Keratinocyte (primary cell): ENCODE measurements at regions not wholly inside any gene's neighbourhood (a gene's known extent, or its start where the extent isn't known, plus 50 kb on each side); places are given as distances from the start of the nearest gene placed in this dataset.

ENCODE experiments used
- DNase-seq: peaks from one replicate; pipeline ENCODE4 v3.0.0-alpha.2; 2011; ENCODE audit warnings: low read depth, missing footprints, low spot score
- FAIRE-seq: peaks from 2 replicates; lab custom pipeline; 2011; peaks lifted over from hg19 to GRCh38; lab: Jason Lieb, UNC
- H2AFZ ChIP-seq: 2 replicates; pipeline ENCODE4 v1.6.0; 2012; ENCODE audit warnings: low read length, control low read depth, inconsistent platforms; ENCODE audit not compliant: control insufficient read depth
- H3K27ac ChIP-seq: 2 replicates; pipeline ENCODE4 v1.5.1; 2011; ENCODE audit warnings: low read length; ENCODE audit not compliant: control insufficient read depth, insufficient read depth
- H3K27me3 ChIP-seq: 3 replicates; pipeline ENCODE4 v1.6.0; 2011; ENCODE audit warnings: low read length; ENCODE audit not compliant: control insufficient read depth, insufficient read depth; ENCODE audit errors: extremely low read depth
- H3K36me3 ChIP-seq, 2 experiments: 2 replicates in 1 of 2; 3 replicates in 1 of 2; pipeline ENCODE4 v1.5.1; 2011; ENCODE audit warnings: low read length in 2 of 2, mild to moderate bottlenecking in 1 of 2; ENCODE audit not compliant: control insufficient read depth in 2 of 2, insufficient read depth in 2 of 2; ENCODE audit errors: extremely low read depth in 1 of 2
- H3K4me1 ChIP-seq: 3 replicates; pipeline ENCODE4 v1.5.1; 2011; ENCODE audit warnings: low read length; ENCODE audit not compliant: control insufficient read depth, insufficient read depth; ENCODE audit errors: extremely low read depth
- H3K4me2 ChIP-seq: 3 replicates; pipeline ENCODE4 v1.6.0; 2011; ENCODE audit warnings: low read depth, low read length; ENCODE audit not compliant: control insufficient read depth, insufficient read depth; ENCODE audit errors: extremely low read depth
- H3K4me3 ChIP-seq, 3 experiments: fragments of 200-600 bp in 1 of 3; sonication (generic) in 1 of 3; 2 replicates in 2 of 3; 3 replicates in 1 of 3; pipeline ENCODE4 v1.5.1; 2011 to 2016; ENCODE audit warnings: low read length in 3 of 3, mild to moderate bottlenecking in 3 of 3, control low read depth in 2 of 3, inconsistent platforms in 1 of 3, low read depth in 1 of 3, mixed read lengths in 1 of 3, mixed run types in 1 of 3, moderate library complexity in 1 of 3; ENCODE audit not compliant: control insufficient read depth in 2 of 3, insufficient read depth in 2 of 3; ENCODE audit errors: extremely low read depth in 1 of 3
- H3K79me2 ChIP-seq: 2 replicates; pipeline ENCODE4 v1.6.0; 2012; ENCODE audit warnings: low read length; ENCODE audit not compliant: control insufficient read depth, insufficient read depth
- H3K9ac ChIP-seq: 3 replicates; pipeline ENCODE4 v1.6.0; 2011; ENCODE audit warnings: low read length; ENCODE audit not compliant: control insufficient read depth, insufficient read depth; ENCODE audit errors: extremely low read depth
- H3K9me1 ChIP-seq: 3 replicates; pipeline ENCODE4 v1.6.0; 2011; ENCODE audit warnings: low read length; ENCODE audit not compliant: control insufficient read depth, insufficient read depth; ENCODE audit errors: extremely low read depth
- H3K9me3 ChIP-seq: 2 replicates; pipeline ENCODE4 v1.5.1; 2012; ENCODE audit warnings: low read depth, low read length; ENCODE audit not compliant: control insufficient read depth
- H4K20me1 ChIP-seq: 3 replicates; pipeline ENCODE4 v1.6.0; 2011; ENCODE audit warnings: low read length; ENCODE audit not compliant: control insufficient read depth, insufficient read depth; ENCODE audit errors: extremely low read depth
- EZH2 ChIP-seq: IDR thresholded peaks from one replicate; pipeline ENCODE4 v1.6.1; 2012; ENCODE audit warnings: inconsistent platforms, mild to moderate bottlenecking, low read length, moderate library complexity
- dilution Hi-C: fragments of 300-500 bp; cut with MboI; formaldehyde crosslinking; loops from one replicate; pipeline ENCODE4 v1.7.0; 2020; ENCODE audit warnings: low sequenced_read_pairs; ENCODE audit not compliant: extremely low pct_ligation_motif_present
- TF ChIP-seq, protein P1 (sequence below), 3 experiments: IDR thresholded peaks in 1 of 3; conservative IDR thresholded peaks in 1 of 3; optimal IDR thresholded peaks in 1 of 3; 2 replicates in 2 of 3; 3 replicates in 1 of 3; pipeline versions ENCODE3 to v1.5.1; 2011; ENCODE audit warnings: low read length in 3 of 3, mild to moderate bottlenecking in 3 of 3, moderate library complexity in 2 of 3, control low read depth in 1 of 3, inconsistent platforms in 1 of 3; ENCODE audit not compliant: insufficient read depth in 2 of 3; ENCODE audit errors: extremely low read depth in 1 of 3

DNA sequence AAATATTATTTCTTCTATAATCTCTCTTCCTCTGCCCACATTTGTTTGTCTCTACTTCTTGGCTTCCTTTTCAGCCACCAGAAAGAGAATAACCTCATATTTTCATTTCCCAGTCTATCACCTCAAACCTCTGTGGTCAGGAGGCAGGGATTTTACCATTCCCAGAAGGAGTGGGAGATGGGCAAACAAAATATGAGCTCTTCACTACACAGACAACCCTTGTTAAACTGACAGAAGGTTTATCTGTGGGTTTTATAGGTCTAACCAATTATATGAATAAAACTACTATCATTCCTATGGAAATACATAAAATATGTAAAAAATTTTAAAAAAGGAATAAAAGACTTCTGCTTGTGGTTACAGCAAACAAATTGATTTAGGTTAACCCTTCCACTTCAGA, 160.0 kb upstream of the TRPC6 start:
- no peak overlapping the region for H3K4me3 ChIP-seq
- H3K27me3 ChIP-seq, result no peaks in the 10 kb centered on the region
- no peak overlapping the region for H2AFZ ChIP-seq
- H3K9me3 ChIP-seq, result no peaks in the 10 kb centered on the region
- no peak overlapping the region for H3K27ac ChIP-seq
- no peak for TF ChIP-seq EZH2
- TF ChIP-seq, protein P1, sequence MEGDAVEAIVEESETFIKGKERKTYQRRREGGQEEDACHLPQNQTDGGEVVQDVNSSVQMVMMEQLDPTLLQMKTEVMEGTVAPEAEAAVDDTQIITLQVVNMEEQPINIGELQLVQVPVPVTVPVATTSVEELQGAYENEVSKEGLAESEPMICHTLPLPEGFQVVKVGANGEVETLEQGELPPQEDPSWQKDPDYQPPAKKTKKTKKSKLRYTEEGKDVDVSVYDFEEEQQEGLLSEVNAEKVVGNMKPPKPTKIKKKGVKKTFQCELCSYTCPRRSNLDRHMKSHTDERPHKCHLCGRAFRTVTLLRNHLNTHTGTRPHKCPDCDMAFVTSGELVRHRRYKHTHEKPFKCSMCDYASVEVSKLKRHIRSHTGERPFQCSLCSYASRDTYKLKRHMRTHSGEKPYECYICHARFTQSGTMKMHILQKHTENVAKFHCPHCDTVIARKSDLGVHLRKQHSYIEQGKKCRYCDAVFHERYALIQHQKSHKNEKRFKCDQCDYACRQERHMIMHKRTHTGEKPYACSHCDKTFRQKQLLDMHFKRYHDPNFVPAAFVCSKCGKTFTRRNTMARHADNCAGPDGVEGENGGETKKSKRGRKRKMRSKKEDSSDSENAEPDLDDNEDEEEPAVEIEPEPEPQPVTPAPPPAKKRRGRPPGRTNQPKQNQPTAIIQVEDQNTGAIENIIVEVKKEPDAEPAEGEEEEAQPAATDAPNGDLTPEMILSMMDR (optimal IDR thresholded peaks at IDR 0.05 in 1 of 3, IDR thresholded peaks at IDR 0.05 in 1 of 3, conservative IDR thresholded peaks at IDR 0.05 in 1 of 3; ENCODE audit: extremely low read depth in 1 of 3, insufficient read depth in 2 of 3, low read length in 3 of 3), result no peak
- H3K79me2 ChIP-seq, result no peaks in the 10 kb centered on the region
- no peaks in the 10 kb centered on the region for H3K4me1 ChIP-seq
- no peak for DNase-seq
- H3K9ac ChIP-seq, result no peak overlapping the region
- no peak for FAIRE-seq
- H3K4me2 ChIP-seq, result no peak overlapping the region
- dilution Hi-C loops, result no loop called here
- no peaks in the 10 kb centered on the region for H3K9me1 ChIP-seq
- H3K36me3 ChIP-seq, result no peaks in the 10 kb centered on the region
- no peaks in the 10 kb centered on the region for H4K20me1 ChIP-seq

DNA sequence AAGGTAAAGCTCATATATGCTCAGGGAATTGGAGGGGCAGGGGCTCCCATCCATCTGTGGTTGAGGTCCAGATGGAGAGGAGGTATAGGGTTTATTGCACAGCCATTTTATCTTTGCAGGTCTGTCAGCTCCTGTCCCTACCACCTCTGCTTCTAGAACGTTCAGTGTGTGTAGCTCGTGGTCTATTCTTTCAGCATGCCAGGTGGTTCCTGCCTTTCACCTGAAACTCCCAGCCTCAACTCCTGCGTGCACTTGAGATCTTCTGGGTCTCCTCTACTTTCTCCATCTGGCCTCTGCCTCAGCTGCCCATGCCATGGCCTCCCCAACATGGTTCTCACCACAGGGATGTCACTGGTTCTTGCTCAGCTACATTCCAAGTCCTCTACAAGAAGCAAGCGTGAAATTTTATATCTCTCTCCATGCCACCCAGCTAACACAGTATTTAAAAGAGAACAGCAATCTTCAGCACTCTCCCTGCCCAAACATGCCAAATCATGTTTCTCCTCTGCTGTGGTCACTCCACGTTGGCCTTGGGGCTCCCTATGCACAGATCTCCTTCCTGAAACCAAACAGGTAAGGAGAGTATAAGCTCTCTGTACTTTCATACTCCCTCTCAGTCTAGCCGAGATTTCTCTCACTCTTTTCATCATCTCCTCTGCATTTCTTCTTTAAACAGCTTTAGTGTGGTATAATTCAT, 157.8 kb upstream of the TRPC6 start:
- no peak for DNase-seq
- H3K36me3 ChIP-seq, result no peaks in the 10 kb centered on the region
- H3K27ac ChIP-seq, result no peak overlapping the region
- no peaks in the 10 kb centered on the region for H3K4me1 ChIP-seq
- H3K9me1 ChIP-seq, result no peaks in the 10 kb centered on the region
- H3K4me2 ChIP-seq, result no peak overlapping the region
- no peak overlapping the region for H3K4me3 ChIP-seq
- H2AFZ ChIP-seq, result no peak overlapping the region
- no peaks in the 10 kb centered on the region for H3K9me3 ChIP-seq
- dilution Hi-C loops, result no loop called here
- H3K27me3 ChIP-seq, result no peaks in the 10 kb centered on the region
- no peak for TF ChIP-seq EZH2
- TF ChIP-seq, protein P1 (optimal IDR thresholded peaks at IDR 0.05 in 1 of 3, IDR thresholded peaks at IDR 0.05 in 1 of 3, conservative IDR thresholded peaks at IDR 0.05 in 1 of 3; ENCODE audit: extremely low read depth in 1 of 3, insufficient read depth in 2 of 3, low read length in 3 of 3), result no peak
- H4K20me1 ChIP-seq, result no peaks in the 10 kb centered on the region
- no peaks in the 10 kb centered on the region for H3K79me2 ChIP-seq
- no peak for FAIRE-seq
- H3K9ac ChIP-seq, result no peak overlapping the region
